HCT116 (cell line): ENCODE measurements at regions not wholly inside any gene's neighbourhood (a gene's known extent, or its start where the extent isn't known, plus 50 kb on each side); places are given as distances from the start of the nearest gene placed in this dataset.
"Not testable (repeated sequence)": the region's sequence is repeated elsewhere in the genome, so short reads cannot be mapped to it uniquely, and the experiment has no call there.

Experiments used
- EZH2 ChIP-seq: fragments of 200-600 bp; sonication (generic); IDR thresholded peaks from 2 replicates; pipeline ENCODE4 v1.6.1; 2017; ENCODE audit warnings: antibody characterized with exemption, mixed run types
- TCF7L2 ChIP-seq: IDR thresholded peaks from 2 replicates; pipeline ENCODE4 v1.7.0; 2011; ENCODE audit warnings: borderline replicate concordance, inconsistent platforms; ENCODE audit not compliant: insufficient read depth, insufficient read length; ENCODE audit errors: extremely low read depth
- TF ChIP-seq, protein P1 (sequence below), 3 experiments: fragments of 200-600 bp in 1 of 3; sonication (generic) in 1 of 3; IDR thresholded peaks in 2 of 3; conservative IDR thresholded peaks in 1 of 3; 2 replicates each; pipeline ENCODE4 v1.5.1; 2012 to 2017; ENCODE audit warnings: low read depth in 2 of 3, low read length in 2 of 3, antibody characterized with exemption in 1 of 3, borderline replicate concordance in 1 of 3, control low read depth in 1 of 3, mild to moderate bottlenecking in 1 of 3, mixed read lengths in 1 of 3, mixed run types in 1 of 3, moderate library complexity in 1 of 3; ENCODE audit not compliant: insufficient read depth in 1 of 3

GRCh38 chr1:228892200-228892599 lies 156.9 kb downstream of the RHOU start:
- TF ChIP-seq, protein P1, sequence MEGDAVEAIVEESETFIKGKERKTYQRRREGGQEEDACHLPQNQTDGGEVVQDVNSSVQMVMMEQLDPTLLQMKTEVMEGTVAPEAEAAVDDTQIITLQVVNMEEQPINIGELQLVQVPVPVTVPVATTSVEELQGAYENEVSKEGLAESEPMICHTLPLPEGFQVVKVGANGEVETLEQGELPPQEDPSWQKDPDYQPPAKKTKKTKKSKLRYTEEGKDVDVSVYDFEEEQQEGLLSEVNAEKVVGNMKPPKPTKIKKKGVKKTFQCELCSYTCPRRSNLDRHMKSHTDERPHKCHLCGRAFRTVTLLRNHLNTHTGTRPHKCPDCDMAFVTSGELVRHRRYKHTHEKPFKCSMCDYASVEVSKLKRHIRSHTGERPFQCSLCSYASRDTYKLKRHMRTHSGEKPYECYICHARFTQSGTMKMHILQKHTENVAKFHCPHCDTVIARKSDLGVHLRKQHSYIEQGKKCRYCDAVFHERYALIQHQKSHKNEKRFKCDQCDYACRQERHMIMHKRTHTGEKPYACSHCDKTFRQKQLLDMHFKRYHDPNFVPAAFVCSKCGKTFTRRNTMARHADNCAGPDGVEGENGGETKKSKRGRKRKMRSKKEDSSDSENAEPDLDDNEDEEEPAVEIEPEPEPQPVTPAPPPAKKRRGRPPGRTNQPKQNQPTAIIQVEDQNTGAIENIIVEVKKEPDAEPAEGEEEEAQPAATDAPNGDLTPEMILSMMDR (IDR thresholded peaks at IDR 0.05 in 2 of 3, conservative IDR thresholded peaks at IDR 0.05 in 1 of 3; ENCODE audit: borderline replicate concordance in 1 of 3, insufficient read depth in 1 of 3, low read depth in 2 of 3, low read length in 2 of 3): not testable (repeated sequence)
- not testable (repeated sequence) for TF ChIP-seq EZH2, TCF7L2
